GM12878 (cell line): ENCODE measurements at regions not wholly inside any gene's neighbourhood (a gene's known extent, or its start where the extent isn't known, plus 50 kb on each side); places are given as distances from the start of the nearest gene placed in this dataset.

Experiments used
- BCLAF1 ChIP-seq: fragments of 450-650 bp; IDR thresholded peaks from 2 replicates; pipeline ENCODE4 v1.6.1; 2017; ENCODE audit warnings: antibody characterized with exemption, mild to moderate bottlenecking, moderate library complexity
- EP300 ChIP-seq, 2 experiments: fragments of 150-350 bp in 1 of 2; IDR thresholded peaks; 2 replicates each; pipeline ENCODE4 v1.6.1; 2011 to 2012; ENCODE audit warnings: low read depth in 2 of 2, low read length in 2 of 2, borderline replicate concordance in 1 of 2, improper control_type of control experiment in 1 of 2, inconsistent platforms in 1 of 2; ENCODE audit not compliant: control insufficient read depth in 1 of 2
- ESRRA ChIP-seq: IDR thresholded peaks from 2 replicates; pipeline ENCODE4 v1.6.1; 2012; ENCODE audit warnings: mild to moderate bottlenecking, low read length, improper control_type of control experiment
- RAD21 ChIP-seq: IDR thresholded peaks from 2 replicates; pipeline ENCODE4 v1.6.1; 2011; ENCODE audit warnings: mild to moderate bottlenecking, low read depth, low read length, moderate library complexity; ENCODE audit not compliant: insufficient read depth
- ZBTB11 ChIP-seq: fragments of 450-650 bp; formaldehyde crosslinking; IDR thresholded peaks from 2 replicates; pipeline ENCODE4 v1.5.0; 2022; ENCODE audit warnings: mild to moderate bottlenecking, missing genetic modification characterization
- TF ChIP-seq, protein P1 (sequence below): fragments of 150-350 bp; IDR thresholded peaks from 2 replicates; pipeline ENCODE4 v1.6.1; 2016; ENCODE audit warnings: low read depth, low read length

GRCh38 chr3:192080336-192080735 is 619.4 kb downstream of the PYDC2 start (continued):
- TF ChIP-seq, protein P1, sequence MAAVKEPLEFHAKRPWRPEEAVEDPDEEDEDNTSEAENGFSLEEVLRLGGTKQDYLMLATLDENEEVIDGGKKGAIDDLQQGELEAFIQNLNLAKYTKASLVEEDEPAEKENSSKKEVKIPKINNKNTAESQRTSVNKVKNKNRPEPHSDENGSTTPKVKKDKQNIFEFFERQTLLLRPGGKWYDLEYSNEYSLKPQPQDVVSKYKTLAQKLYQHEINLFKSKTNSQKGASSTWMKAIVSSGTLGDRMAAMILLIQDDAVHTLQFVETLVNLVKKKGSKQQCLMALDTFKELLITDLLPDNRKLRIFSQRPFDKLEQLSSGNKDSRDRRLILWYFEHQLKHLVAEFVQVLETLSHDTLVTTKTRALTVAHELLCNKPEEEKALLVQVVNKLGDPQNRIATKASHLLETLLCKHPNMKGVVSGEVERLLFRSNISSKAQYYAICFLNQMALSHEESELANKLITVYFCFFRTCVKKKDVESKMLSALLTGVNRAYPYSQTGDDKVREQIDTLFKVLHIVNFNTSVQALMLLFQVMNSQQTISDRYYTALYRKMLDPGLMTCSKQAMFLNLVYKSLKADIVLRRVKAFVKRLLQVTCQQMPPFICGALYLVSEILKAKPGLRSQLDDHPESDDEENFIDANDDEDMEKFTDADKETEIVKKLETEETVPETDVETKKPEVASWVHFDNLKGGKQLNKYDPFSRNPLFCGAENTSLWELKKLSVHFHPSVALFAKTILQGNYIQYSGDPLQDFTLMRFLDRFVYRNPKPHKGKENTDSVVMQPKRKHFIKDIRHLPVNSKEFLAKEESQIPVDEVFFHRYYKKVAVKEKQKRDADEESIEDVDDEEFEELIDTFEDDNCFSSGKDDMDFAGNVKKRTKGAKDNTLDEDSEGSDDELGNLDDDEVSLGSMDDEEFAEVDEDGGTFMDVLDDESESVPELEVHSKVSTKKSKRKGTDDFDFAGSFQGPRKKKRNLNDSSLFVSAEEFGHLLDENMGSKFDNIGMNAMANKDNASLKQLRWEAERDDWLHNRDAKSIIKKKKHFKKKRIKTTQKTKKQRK: no peak
- no peak for TF ChIP-seq ZBTB11 (CRISPR knock-in tag)
- TF ChIP-seq RAD21: no peak
- no peak for TF ChIP-seq ESRRA
- no peak for TF ChIP-seq EP300 (IDR thresholded peaks at IDR 0.05; ENCODE audit: borderline replicate concordance in 1 of 2, control insufficient read depth in 1 of 2, low read depth in 2 of 2, low read length in 2 of 2)
- no peak for TF ChIP-seq BCLAF1
- TF ChIP-seq, all 136 proteins: peak for 0
